Ammon's horn (tissue), 1 donor: ENCODE measurements at regions not wholly inside any gene's neighbourhood (a gene's known extent, or its start where the extent isn't known, plus 50 kb on each side); places are given as distances from the start of the nearest gene placed in this dataset.
"Not testable (repeated sequence)": the region's sequence is repeated elsewhere in the genome, so short reads cannot be mapped to it uniquely, and the experiment has no call there.

Source experiments
- DNase-seq: peaks from one replicate; pipeline ENCODE4 v3.0.0-alpha.2; 2016; ENCODE audit warnings: low spot score

- no peak for DNase-seq
These were observed 395.8 kb downstream of the LNPK start for GRCh38 chr2:175606010-175606841.

- no peak for DNase-seq
These were observed 396.4 kb downstream of the LNPK start for GRCh38 chr2:175605640-175606009.

- no peak for DNase-seq
These were observed 400.1 kb downstream of the LNPK start for GRCh38 chr2:175601969-175602368.

- no peak for DNase-seq
These were observed 401.9 kb downstream of the LNPK start for GRCh38 chr2:175599966-175600831.

- no peak for DNase-seq
These were observed 404.8 kb downstream of the LNPK start for GRCh38 chr2:175597286-175597685.

- DNase-seq: no peak
These were observed 406.9 kb downstream of the LNPK start for GRCh38 chr2:175595139-175595538.

- not testable (repeated sequence) for DNase-seq
These were observed 408.2 kb downstream of the LNPK start for GRCh38 chr2:175593686-175594525.

- DNase-seq: not testable (repeated sequence)
These were observed 406.7 kb upstream of the ATP5MC3 start for GRCh38 chr2:175588213-175588612.

- DNase-seq: no peak
These were observed 404.0 kb upstream of the ATP5MC3 start for GRCh38 chr2:175585496-175585895.

GRCh38 chr2:175580652-175581051 lies 399.1 kb upstream of the ATP5MC3 start:
- DNase-seq: no peak

- no peak for DNase-seq
These were observed 398.1 kb upstream of the ATP5MC3 start for GRCh38 chr2:175579646-175580045.

- DNase-seq: no peak
These were observed 396.0 kb upstream of the ATP5MC3 start for GRCh38 chr2:175577368-175577970.

GRCh38 chr2:175576875-175577274 lies 395.4 kb upstream of the ATP5MC3 start:
- DNase-seq: no peak

- no peak for DNase-seq
These were observed 394.8 kb upstream of the ATP5MC3 start for GRCh38 chr2:175576270-175576669.

GRCh38 chr2:175575346-175576258 lies 394.1 kb upstream of the ATP5MC3 start:
- DNase-seq: no peak

GRCh38 chr2:175574069-175574468 lies 392.6 kb upstream of the ATP5MC3 start:
- no peak for DNase-seq

- DNase-seq: no peak
These were observed 389.7 kb upstream of the ATP5MC3 start for GRCh38 chr2:175571078-175571653.

GRCh38 chr2:175568109-175568730 lies 386.7 kb upstream of the ATP5MC3 start:
- no peak for DNase-seq

GRCh38 chr2:175567435-175568061 lies 386.0 kb upstream of the ATP5MC3 start:
- no peak for DNase-seq
